ENCODE measurements at regions not wholly inside any gene's neighbourhood (a gene's known extent, or its start where the extent isn't known, plus 50 kb on each side); places are given as distances from the start of the nearest gene placed in this dataset.

DNA sequence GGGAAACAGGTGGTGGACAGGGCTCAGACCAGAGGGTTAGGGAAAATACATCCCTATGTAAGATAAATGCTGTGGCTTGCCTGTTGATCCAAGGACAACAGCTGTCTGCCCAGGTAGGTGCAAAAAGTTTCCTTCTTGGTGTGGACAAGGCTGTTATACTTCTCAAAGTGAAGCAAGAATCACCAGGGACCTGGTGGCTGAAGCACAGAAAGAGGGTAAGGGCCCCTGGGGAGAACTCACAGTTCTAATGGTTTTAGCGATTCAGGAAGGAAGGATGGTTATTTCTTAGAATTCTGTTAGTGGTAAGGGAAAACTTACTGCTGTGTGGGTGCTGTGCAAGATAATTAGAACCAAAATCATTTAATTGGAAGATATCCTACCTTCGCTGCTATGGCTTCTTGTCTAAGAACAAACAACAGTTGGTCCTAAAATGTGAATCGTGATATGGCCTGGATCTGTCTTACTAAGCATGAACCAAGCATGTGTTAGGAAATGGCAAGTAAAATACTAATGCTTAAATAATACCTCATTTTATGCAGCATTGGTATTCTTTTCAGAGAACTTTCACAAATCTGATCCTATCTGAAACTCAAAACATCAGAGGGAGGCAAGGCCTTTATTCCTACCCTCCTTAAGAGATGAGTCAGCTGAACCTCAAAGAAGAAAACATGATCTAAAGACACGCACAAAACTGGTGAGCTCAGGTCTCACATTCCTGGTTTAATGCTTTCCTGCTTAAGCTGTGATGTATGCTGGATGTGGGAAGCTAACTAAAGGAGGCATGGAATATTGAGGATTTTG is 159.2 kb upstream of the THUMPD2 start:
- TF ChIP-seq FOXK2 (conservative IDR thresholded peaks at IDR 0.05 in 1 of 2, IDR thresholded peaks at IDR 0.05 in 1 of 2; ENCODE audit: low read depth in 2 of 2) = no peak
- TF ChIP-seq JUND (IDR thresholded peaks at IDR 0.05; ENCODE audit: borderline replicate concordance, low read depth, low read length) = no peak
- TF ChIP-seq JUND (tag; IDR thresholded peaks at IDR 0.05; ENCODE audit: borderline replicate concordance, low read depth, low read length) = no peak
- no peak for TF ChIP-seq ETV1 (tag; conservative IDR thresholded peaks at IDR 0.05; ENCODE audit: low read depth)
- no peak for TF ChIP-seq ZNF407 (IDR thresholded peaks at IDR 0.05; ENCODE audit: low read depth)
